Mesothelial cell of epicardium (in vitro differentiated cells): ENCODE measurements at regions not wholly inside any gene's neighbourhood (a gene's known extent, or its start where the extent isn't known, plus 50 kb on each side); places are given as distances from the start of the nearest gene placed in this dataset.
A peak's percentile ranks its signal among the peaks of the same experiment; 100 is the strongest.

ENCODE experiments used
- DNase-seq, 2 experiments: peaks; one replicate each; pipeline ENCODE4 v3.0.0; 2021; ENCODE audit warnings: low spot score in 2 of 2; ENCODE audit not compliant: unreplicated experiment in 2 of 2
- H3K27ac Mint-ChIP-seq: 2 replicates; pipeline ENCODE4 v1.8.0; 2021; ENCODE audit warnings: mixed read lengths
- H3K27me3 Mint-ChIP-seq: 2 replicates; pipeline ENCODE4 v1.8.0; 2021; ENCODE audit warnings: low read depth, mixed read lengths
- H3K36me3 Mint-ChIP-seq: 2 replicates; pipeline ENCODE4 v1.8.0; 2021; ENCODE audit warnings: mixed read lengths
- H3K4me1 Mint-ChIP-seq: 2 replicates; pipeline ENCODE4 v1.8.0; 2021; ENCODE audit warnings: mixed read lengths
- H3K4me3 Mint-ChIP-seq: 2 replicates; pipeline ENCODE4 v1.8.0; 2021; ENCODE audit warnings: mild to moderate bottlenecking, moderate library complexity, mixed read lengths
- H3K9me3 Mint-ChIP-seq: 2 replicates; pipeline ENCODE4 v1.8.0; 2021; ENCODE audit warnings: mixed read lengths
- TF ChIP-seq, protein P1 (sequence below): fragments of 200-600 bp; sonication (generic); IDR thresholded peaks from one replicate; pipeline ENCODE4 v1.5.0; 2021; ENCODE audit warnings: antibody characterized with exemption; ENCODE audit not compliant: unreplicated experiment

DNA sequence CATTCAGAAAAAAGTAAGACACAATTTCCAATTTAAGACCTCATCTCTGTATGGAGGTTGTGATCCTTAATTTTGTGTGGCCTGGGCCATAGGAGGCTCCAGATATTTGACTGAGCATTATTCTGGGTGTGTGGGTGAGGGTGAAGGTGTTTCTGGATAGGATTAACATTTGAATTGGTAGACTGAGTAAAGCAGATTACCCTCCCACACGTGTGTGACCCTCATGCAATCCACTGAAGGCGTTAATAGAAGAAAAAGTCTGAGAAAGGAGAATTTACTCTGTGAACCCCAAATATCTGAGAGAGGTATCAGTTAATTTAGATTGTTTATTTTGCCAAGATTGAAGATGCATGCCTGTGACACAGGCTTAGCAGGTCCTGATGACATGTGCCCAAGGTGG lies 328.0 kb upstream of the POT1 start:
- Mint-ChIP-seq H3K27me3 (peaks cover 19% of the 10 kb centered on the region), H3K9me3 (no peaks in the 10 kb centered on the region), H3K4me3 (no peak overlapping the region), H3K36me3 (no peaks in the 10 kb centered on the region), H3K4me1 (peaks cover 16% of the 10 kb centered on the region), H3K27ac (no peak overlapping the region)
- TF ChIP-seq, protein P1, sequence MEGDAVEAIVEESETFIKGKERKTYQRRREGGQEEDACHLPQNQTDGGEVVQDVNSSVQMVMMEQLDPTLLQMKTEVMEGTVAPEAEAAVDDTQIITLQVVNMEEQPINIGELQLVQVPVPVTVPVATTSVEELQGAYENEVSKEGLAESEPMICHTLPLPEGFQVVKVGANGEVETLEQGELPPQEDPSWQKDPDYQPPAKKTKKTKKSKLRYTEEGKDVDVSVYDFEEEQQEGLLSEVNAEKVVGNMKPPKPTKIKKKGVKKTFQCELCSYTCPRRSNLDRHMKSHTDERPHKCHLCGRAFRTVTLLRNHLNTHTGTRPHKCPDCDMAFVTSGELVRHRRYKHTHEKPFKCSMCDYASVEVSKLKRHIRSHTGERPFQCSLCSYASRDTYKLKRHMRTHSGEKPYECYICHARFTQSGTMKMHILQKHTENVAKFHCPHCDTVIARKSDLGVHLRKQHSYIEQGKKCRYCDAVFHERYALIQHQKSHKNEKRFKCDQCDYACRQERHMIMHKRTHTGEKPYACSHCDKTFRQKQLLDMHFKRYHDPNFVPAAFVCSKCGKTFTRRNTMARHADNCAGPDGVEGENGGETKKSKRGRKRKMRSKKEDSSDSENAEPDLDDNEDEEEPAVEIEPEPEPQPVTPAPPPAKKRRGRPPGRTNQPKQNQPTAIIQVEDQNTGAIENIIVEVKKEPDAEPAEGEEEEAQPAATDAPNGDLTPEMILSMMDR, result no peak
- no peak for DNase-seq

DNA sequence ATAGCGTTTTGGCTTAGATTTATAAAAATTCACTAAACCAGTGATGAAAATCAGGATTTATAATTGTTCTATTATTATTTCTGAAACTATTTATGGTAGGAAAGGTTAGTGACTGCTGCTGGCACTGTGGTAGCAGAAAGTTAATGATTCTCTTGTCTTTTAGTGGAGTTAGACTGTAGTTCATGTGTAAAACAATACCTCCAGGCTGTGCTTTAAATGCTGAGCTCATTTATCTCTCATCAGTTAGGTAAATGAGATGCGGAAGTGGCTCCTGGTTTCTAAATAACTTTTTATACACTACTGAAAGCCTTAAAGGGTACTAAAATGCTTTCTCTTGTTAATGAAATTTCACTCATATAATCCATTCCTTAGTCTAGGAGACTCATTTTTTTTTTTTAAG lies 326.8 kb upstream of the POT1 start:
- DNase-seq, result no peak
- H3K36me3 Mint-ChIP-seq, result no peaks in the 10 kb centered on the region
- TF ChIP-seq, protein P1, result no peak
- peaks cover 7% of the 10 kb centered on the region for H3K27me3 Mint-ChIP-seq
- H3K27ac Mint-ChIP-seq, result no peak overlapping the region
- no peak overlapping the region for H3K4me3 Mint-ChIP-seq
- H3K9me3 Mint-ChIP-seq, result no peaks in the 10 kb centered on the region
- peaks cover 16% of the 10 kb centered on the region for H3K4me1 Mint-ChIP-seq

DNA sequence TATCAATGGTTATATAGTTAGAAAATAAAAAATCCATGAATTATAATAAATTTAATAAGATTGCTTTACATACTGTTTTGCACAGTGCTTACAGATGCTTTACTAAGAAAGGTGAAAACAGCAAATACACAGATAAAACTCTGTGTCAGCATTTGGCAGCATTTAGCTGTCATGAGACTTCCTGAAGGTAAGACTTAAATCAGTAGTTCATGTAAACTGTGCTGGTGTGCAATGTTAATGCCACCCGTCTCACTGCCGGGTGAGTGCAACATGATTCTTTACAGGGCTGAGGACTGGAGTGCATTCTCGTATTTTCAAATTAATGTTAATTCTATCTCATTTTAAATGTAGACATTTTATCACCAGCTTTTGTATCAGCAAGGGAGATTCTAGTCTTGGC lies 326.2 kb upstream of the POT1 start:
- DNase-seq, result no peak
- Mint-ChIP-seq H3K4me1 (peaks cover 16% of the 10 kb centered on the region), H3K27me3 (peaks cover under 1% of the 10 kb centered on the region), H3K36me3 (no peaks in the 10 kb centered on the region), H3K4me3 (no peak overlapping the region), H3K27ac (no peak overlapping the region), H3K9me3 (no peaks in the 10 kb centered on the region)
- TF ChIP-seq, protein P1, result no peak

DNA sequence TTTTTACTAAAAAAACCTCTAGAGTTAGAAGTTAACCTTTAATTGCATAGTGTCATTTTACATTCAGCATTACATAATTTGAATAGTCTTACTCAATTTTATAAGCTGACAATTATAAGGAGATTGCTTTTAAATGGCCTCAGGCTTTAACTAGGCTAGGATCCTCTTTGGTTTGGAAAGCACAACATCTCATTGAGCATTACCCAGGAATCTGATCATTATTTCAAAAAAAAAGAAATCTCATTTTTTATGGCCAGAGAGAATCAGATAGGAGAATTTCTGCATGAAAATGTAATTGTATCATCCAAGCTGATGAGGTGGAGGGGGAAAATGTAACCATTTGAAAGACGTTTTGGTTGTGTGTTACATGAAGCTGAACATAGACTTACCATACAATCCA lies 324.9 kb upstream of the POT1 start:
- TF ChIP-seq, protein P1, result no peak
- H3K9me3 Mint-ChIP-seq, result no peaks in the 10 kb centered on the region
- no peak overlapping the region for H3K27ac Mint-ChIP-seq
- DNase-seq, result no peak
- no peaks in the 10 kb centered on the region for H3K27me3 Mint-ChIP-seq
- H3K4me1 Mint-ChIP-seq, result peaks cover 16% of the 10 kb centered on the region
- H3K36me3 Mint-ChIP-seq, result no peaks in the 10 kb centered on the region
- H3K4me3 Mint-ChIP-seq, result no peak overlapping the region

DNA sequence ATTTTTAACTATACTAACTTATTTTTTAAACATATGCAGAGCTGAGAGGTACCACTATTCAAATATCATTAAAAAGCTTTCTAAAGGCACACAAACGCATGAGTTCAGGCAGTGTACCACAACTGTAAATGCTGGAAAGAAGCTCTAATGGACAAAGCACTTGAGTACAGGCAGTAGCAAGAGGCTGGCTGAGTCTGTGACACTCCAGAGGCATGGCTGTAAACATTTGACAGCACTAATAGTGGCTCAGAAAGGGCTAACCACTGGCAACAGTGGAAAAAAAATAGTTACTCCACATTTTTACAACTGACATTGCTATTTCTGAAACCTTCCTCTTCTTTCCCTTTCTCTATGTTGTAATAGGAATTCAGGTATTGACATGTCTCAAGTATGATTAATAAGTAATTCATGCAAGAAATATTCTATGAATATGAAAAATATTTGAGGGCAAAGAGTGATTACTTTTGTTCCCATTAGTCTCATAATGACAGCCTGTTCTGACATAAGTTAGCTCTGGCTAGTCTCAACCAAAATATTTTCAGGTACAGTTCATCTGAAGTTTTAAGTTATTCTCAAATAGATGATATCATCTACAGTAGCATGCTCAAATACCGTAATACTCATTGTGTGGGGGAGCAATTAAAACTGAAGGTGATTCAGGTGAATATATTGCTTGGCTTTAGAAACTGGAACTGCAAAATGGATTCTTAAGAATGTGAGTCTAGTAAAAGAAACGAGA lies 324.0 kb upstream of the POT1 start:
- Mint-ChIP-seq H3K4me3 (no peak overlapping the region), H3K27me3 (no peaks in the 10 kb centered on the region), H3K9me3 (no peaks in the 10 kb centered on the region), H3K36me3 (no peaks in the 10 kb centered on the region), H3K27ac (peak overlapping the region; percentile 0), H3K4me1 (peaks cover 16% of the 10 kb centered on the region)
- TF ChIP-seq, protein P1, result no peak
- DNase-seq, result no peak
